Stimulated activated naive CD4-positive, alpha-beta T cell treated with Interleukin-2 at 50 U/mL for 16 hours (primary cell): ENCODE measurements at regions not wholly inside any gene's neighbourhood (a gene's known extent, or its start where the extent isn't known, plus 50 kb on each side); places are given as distances from the start of the nearest gene placed in this dataset.

Source experiments
- DNase-seq: peaks from one replicate; lab custom pipeline; 2025; lab: John Stamatoyannopoulos, UW

GRCh38 chr1:4960782-4961475 lies 306.5 kb downstream of the AJAP1 start:
- no peak for DNase-seq

- no peak for DNase-seq
These were observed 305.9 kb downstream of the AJAP1 start for GRCh38 chr1:4960336-4960735.

- DNase-seq: no peak
These were observed 304.8 kb downstream of the AJAP1 start for GRCh38 chr1:4959216-4959615.

- DNase-seq: no peak
These were observed 302.6 kb downstream of the AJAP1 start for GRCh38 chr1:4957027-4957426.

- no peak for DNase-seq
These were observed 300.0 kb downstream of the AJAP1 start for GRCh38 chr1:4954392-4954791.

GRCh38 chr1:4951601-4952000 lies 297.2 kb downstream of the AJAP1 start:
- no peak for DNase-seq

- DNase-seq: no peak
These were observed 291.9 kb downstream of the AJAP1 start for GRCh38 chr1:4946343-4946742.

GRCh38 chr1:4944911-4945310 lies 290.5 kb downstream of the AJAP1 start:
- no peak for DNase-seq

GRCh38 chr1:4944072-4944471 lies 289.7 kb downstream of the AJAP1 start:
- no peak for DNase-seq

GRCh38 chr1:4939266-4939665 lies 284.9 kb downstream of the AJAP1 start:
- no peak for DNase-seq

GRCh38 chr1:4937876-4938534 lies 283.6 kb downstream of the AJAP1 start:
- DNase-seq: no peak

- no peak for DNase-seq
These were observed 281.4 kb downstream of the AJAP1 start for GRCh38 chr1:4935807-4936206.

GRCh38 chr1:4933232-4933631 lies 278.8 kb downstream of the AJAP1 start:
- DNase-seq: no peak

- no peak for DNase-seq
These were observed 278.1 kb downstream of the AJAP1 start for GRCh38 chr1:4932311-4933030.

GRCh38 chr1:4931486-4931885 lies 277.1 kb downstream of the AJAP1 start:
- no peak for DNase-seq

GRCh38 chr1:4928186-4928585 lies 273.8 kb downstream of the AJAP1 start:
- DNase-seq: no peak

GRCh38 chr1:4924356-4924755 lies 269.9 kb downstream of the AJAP1 start:
- no peak for DNase-seq

- no peak for DNase-seq
These were observed 262.2 kb downstream of the AJAP1 start for GRCh38 chr1:4916610-4917009.

GRCh38 chr1:4915154-4915553 lies 260.7 kb downstream of the AJAP1 start:
- no peak for DNase-seq

GRCh38 chr1:4908486-4908885 lies 254.1 kb downstream of the AJAP1 start:
- DNase-seq: no peak

- DNase-seq: no peak
These were observed 240.2 kb downstream of the AJAP1 start for GRCh38 chr1:4894566-4894965.

- no peak for DNase-seq
These were observed 226.2 kb downstream of the AJAP1 start for GRCh38 chr1:4880626-4881025.

GRCh38 chr1:4877426-4877825 lies 223.0 kb downstream of the AJAP1 start:
- no peak for DNase-seq
